IMR-90 (cell line): ENCODE measurements at regions not wholly inside any gene's neighbourhood (a gene's known extent, or its start where the extent isn't known, plus 50 kb on each side); places are given as distances from the start of the nearest gene placed in this dataset.

ENCODE experiments used
- ATAC-seq: fragments of 200-7000 bp; cut with Tn5 transposase; 2 replicates; pipeline ENCODE4 v1.9.1; 2020; ENCODE audit warnings: low read depth, mild to moderate bottlenecking, moderate library complexity
- BruUV-seq: library from RNA; stranded (reverse); fragments of 400-500 nt; replicated peaks from 2 replicates; lab custom pipeline; 2021; lab: Mats Ljungman, UMichigan
- CTCF ChIA-PET: fragments of 300-600 bp; formaldehyde crosslinking; extraction: SDS; loops from one replicate; lab custom pipeline; 2021; ENCODE audit warnings: antibody characterized with exemption; lab: Yijun Ruan, JAX
- POLR2A ChIA-PET: fragments of 300-600 bp; sonication (Branson Sonifier 250); formaldehyde crosslinking; loops from one replicate; lab custom pipeline; 2022; ENCODE audit warnings: antibody characterized with exemption; ENCODE audit not compliant: unreplicated experiment; lab: Charles Lee
- DNase-seq: peaks from one replicate; pipeline ENCODE4 v3.0.0; 2013
- H2AFZ ChIP-seq: replicated peaks from 2 replicates; pipeline ENCODE3; 2013; ENCODE audit warnings: low read length, mild to moderate bottlenecking; ENCODE audit not compliant: poor library complexity
- H2AK5ac ChIP-seq: 2 replicates; pipeline ENCODE4 v1.6.1; 2013; ENCODE audit warnings: low read depth, low read length, inconsistent platforms
- H2AK9ac ChIP-seq: replicated peaks from 2 replicates; pipeline ENCODE3; 2013; ENCODE audit warnings: mild to moderate bottlenecking, low read depth, low read length, moderate library complexity; ENCODE audit not compliant: poor library complexity
- H2BK120ac ChIP-seq: 2 replicates; pipeline ENCODE4 v1.6.1; 2013; ENCODE audit warnings: low read depth, low read length, inconsistent platforms
- H2BK15ac ChIP-seq: 3 replicates; pipeline ENCODE4 v1.6.1; 2013; ENCODE audit warnings: low read depth, low read length, inconsistent platforms
- H2BK20ac ChIP-seq: 2 replicates; pipeline ENCODE4 v1.6.1; 2013; ENCODE audit warnings: low read depth, mild to moderate bottlenecking, inconsistent platforms, low read length, moderate library complexity
- H2BK5ac ChIP-seq: 2 replicates; pipeline ENCODE4 v1.6.1; 2013; ENCODE audit warnings: mild to moderate bottlenecking, low read depth, low read length, inconsistent platforms; ENCODE audit not compliant: poor library complexity, severe bottlenecking
- H3K14ac ChIP-seq: replicated peaks from 2 replicates; pipeline ENCODE4 v1.6.1; 2013; ENCODE audit warnings: low read depth, low read length, inconsistent platforms
- H3K18ac ChIP-seq: 2 replicates; pipeline ENCODE4 v1.6.1; 2013; ENCODE audit warnings: low read depth, low read length, control low read depth
- H3K23ac ChIP-seq: 2 replicates; pipeline ENCODE4 v1.6.1; 2013; ENCODE audit warnings: low read depth, low read length, inconsistent platforms
- H3K27ac ChIP-seq: 2 replicates; pipeline ENCODE4 v1.5.1; 2013; ENCODE audit warnings: mild to moderate bottlenecking, control low read depth, low read length; ENCODE audit not compliant: insufficient read depth
- H3K27me3 ChIP-seq: 2 replicates; pipeline ENCODE4 v1.6.1; 2013; ENCODE audit warnings: low read length; ENCODE audit not compliant: control insufficient read depth, insufficient read depth
- H3K36me3 ChIP-seq: 2 replicates; pipeline ENCODE4 v1.6.1; 2013; ENCODE audit warnings: low read length, mixed read lengths; ENCODE audit not compliant: control insufficient read depth, insufficient read depth
- H3K4ac ChIP-seq: 2 replicates; pipeline ENCODE4 v1.6.1; 2013; ENCODE audit warnings: low read depth, low read length, inconsistent platforms
- H3K4me1 ChIP-seq: 2 replicates; pipeline ENCODE4 v1.6.1; 2013; ENCODE audit warnings: low read length, mixed read lengths; ENCODE audit not compliant: control insufficient read depth, insufficient read depth
- H3K4me2 ChIP-seq: 2 replicates; pipeline ENCODE4 v1.6.1; 2013; ENCODE audit warnings: low read depth, mild to moderate bottlenecking, control low read depth, low read length, moderate library complexity
- H3K4me3 ChIP-seq: 2 replicates; pipeline ENCODE4 v1.5.1; 2013; ENCODE audit warnings: low read depth, mild to moderate bottlenecking, control low read depth, low read length, moderate library complexity; ENCODE audit not compliant: insufficient read depth
- H3K56ac ChIP-seq: 2 replicates; pipeline ENCODE4 v1.6.1; 2013; ENCODE audit warnings: low read length, inconsistent platforms; ENCODE audit not compliant: insufficient read depth; ENCODE audit errors: extremely low read depth
- H3K79me1 ChIP-seq, 2 experiments: 2 replicates each; pipeline ENCODE4 v1.6.1; 2013; ENCODE audit warnings: low read length in 2 of 2, inconsistent platforms in 1 of 2, low read depth in 1 of 2
- H3K9ac ChIP-seq: 2 replicates; pipeline ENCODE4 v1.6.1; 2013; ENCODE audit warnings: low read depth, low read length, control low read depth
- H3K9me1 ChIP-seq: 2 replicates; pipeline ENCODE4 v1.6.1; 2013; ENCODE audit warnings: low read length, inconsistent platforms; ENCODE audit not compliant: insufficient read depth
- H3K9me3 ChIP-seq: 2 replicates; pipeline ENCODE4 v1.6.1; 2013; ENCODE audit warnings: low read length; ENCODE audit not compliant: control insufficient read depth, insufficient read depth
- H4K20me1 ChIP-seq: 2 replicates; pipeline ENCODE4 v1.6.1; 2013; ENCODE audit warnings: low read length, inconsistent platforms; ENCODE audit not compliant: insufficient read depth
- H4K5ac ChIP-seq: 2 replicates; pipeline ENCODE4 v1.6.1; 2013; ENCODE audit warnings: mild to moderate bottlenecking, low read depth, low read length, control low read depth
- H4K8ac ChIP-seq, 2 experiments: 2 replicates each; pipeline ENCODE4 v1.6.1; 2013; ENCODE audit warnings: low read depth in 2 of 2, low read length in 2 of 2, control low read depth in 1 of 2, inconsistent platforms in 1 of 2
- H4K91ac ChIP-seq: 2 replicates; pipeline ENCODE4 v1.6.1; 2013; ENCODE audit warnings: low read depth, low read length, inconsistent platforms; ENCODE audit not compliant: insufficient read depth
- CHD1 ChIP-seq: IDR thresholded peaks from 2 replicates; pipeline ENCODE4 v1.6.1; 2012; ENCODE audit warnings: low read depth, low read length, improper control_type of control experiment
- CTCF ChIP-seq: conservative IDR thresholded peaks from 2 replicates; pipeline ENCODE4 v1.5.1; 2012; ENCODE audit warnings: mild to moderate bottlenecking, low read depth, low read length, improper control_type of control experiment
- ELK1 ChIP-seq: fragments of 150-350 bp; IDR thresholded peaks from 2 replicates; pipeline ENCODE4 v1.6.1; 2016; ENCODE audit warnings: low read depth, mild to moderate bottlenecking, low read length, moderate library complexity, borderline replicate concordance
- MXI1 ChIP-seq: IDR thresholded peaks from 2 replicates; pipeline ENCODE4 v1.6.1; 2012; ENCODE audit warnings: low read depth, mild to moderate bottlenecking, low read length, moderate library complexity, borderline replicate concordance
- NFE2L2 ChIP-seq: fragments of 150-350 bp; IDR thresholded peaks from 2 replicates; pipeline ENCODE4 v1.6.1; 2016; ENCODE audit warnings: low read depth, mild to moderate bottlenecking, low read length
- RAD21 ChIP-seq: IDR thresholded peaks from 2 replicates; pipeline ENCODE4 v1.6.1; 2012; ENCODE audit warnings: low read length, improper control_type of control experiment
- RCOR1 ChIP-seq: IDR thresholded peaks from 2 replicates; pipeline ENCODE4 v1.6.1; 2012; ENCODE audit warnings: mild to moderate bottlenecking, low read length, improper control_type of control experiment; ENCODE audit not compliant: insufficient replicate concordance
- RFX5 ChIP-seq: IDR thresholded peaks from 2 replicates; pipeline ENCODE4 v1.8.0; 2012; ENCODE audit warnings: low read depth, mild to moderate bottlenecking, low read length, moderate library complexity
- USF2 ChIP-seq: fragments of 150-350 bp; IDR thresholded peaks from 2 replicates; pipeline ENCODE4 v1.6.1; 2017; ENCODE audit warnings: mild to moderate bottlenecking, antibody characterized with exemption, low read length, low read depth
- WGBS, 2 experiments: methylation state at CpG; one replicate each; pipeline versions ENCODE4 v1.1.5 to v1.1.7; 2013; ENCODE audit warnings: missing lambda C conversion rate in 2 of 2; ENCODE audit not compliant: insufficient read length in 1 of 2; ENCODE audit errors: extremely low coverage in 2 of 2; 5-methylcytosine and 5-hydroxymethylcytosine counted together
- dilution Hi-C: fragments of 300-500 bp; cut with HindIII; formaldehyde crosslinking; loops from one replicate; pipeline ENCODE4 v1.14.3; 2018; ENCODE audit warnings: low sequenced_read_pairs; ENCODE audit not compliant: unreplicated experiment
- in situ Hi-C: fragments of 300-500 bp; cut with MboI; formaldehyde crosslinking; loops from 3 replicates; pipeline ENCODE4 v1.14.3; 2019; ENCODE audit warnings: low sequenced_read_pairs, inconsistent platforms, mixed read lengths
- intact Hi-C: fragments of 100-400 bp; cut with micrococcal nuclease; formaldehyde crosslinking; loops from 2 replicates; pipeline ENCODE4 v1.10.0; 2022

GRCh38 chr2:235264512-235264911 is 229.3 kb upstream of the AGAP1 start:
- POLR2A ChIA-PET, result no interaction called here
- H3K23ac ChIP-seq, result 0 out of 2 replicates have a peak overlapping the region, but pooled peaks have one; percentile 70
- no peak overlapping the region for H3K56ac ChIP-seq
- no peak overlapping the region for H2BK5ac ChIP-seq
- peaks cover 27% of the 10 kb centered on the region for H3K4me1 ChIP-seq
- CTCF ChIA-PET, result no interaction called here
- peak overlapping the region; percentile 89 for H2BK20ac ChIP-seq
- peak overlapping the region; percentile 88 for H2AK5ac ChIP-seq
- H2AK9ac ChIP-seq, result peak overlapping the region; percentile 0
- BruUV-seq, result no TSS peak
- peak overlapping the region; percentile 98 for H2BK120ac ChIP-seq
- DNase-seq, result no peak
- H3K4me2 ChIP-seq, result no peak overlapping the region
- ATAC-seq, result no peak
- no peak for TF ChIP-seq CTCF
- TF ChIP-seq RAD21, result no peak
- TF ChIP-seq CHD1, result no peak
- TF ChIP-seq ELK1, result no peak
- TF ChIP-seq RFX5, result no peak
- no peak for TF ChIP-seq USF2
- TF ChIP-seq RCOR1, result no peak
- no peak for TF ChIP-seq NFE2L2
- TF ChIP-seq MXI1, result no peak
- peaks cover 20% of the 10 kb centered on the region for H3K9me1 ChIP-seq
- 0 out of 2 replicates have a peak overlapping the region, but pooled peaks have one; percentile 93 for H3K4ac ChIP-seq
- H4K20me1 ChIP-seq, result no peaks in the 10 kb centered on the region
- no peaks in the 10 kb centered on the region for H3K27me3 ChIP-seq
- dilution Hi-C loops (no loop called here), intact Hi-C loops (loop anchor here (5.0 to 10.0 kb wide), 3 partner anchors 127 to 480 kb away; no protein-coding TSS in a partner anchor), in situ Hi-C loops (no loop called here)
- 0 out of 2 replicates have a peak overlapping the region, but pooled peaks have one; percentile 82 for H3K18ac ChIP-seq
- no peaks in the 10 kb centered on the region for H3K79me1 ChIP-seq
- H2AFZ ChIP-seq, result no peak overlapping the region
- peak overlapping the region; percentile 79; the same call in 2 of the 3 replicates for H2BK15ac ChIP-seq
- no peak overlapping the region for H3K4me3 ChIP-seq
- no peaks in the 10 kb centered on the region for H3K9me3 ChIP-seq
- H3K27ac ChIP-seq, result no peak overlapping the region
- WGBS, 2 experiments, result 85% methylated on average over 5 of the region's 8 CpGs; no CpG with 5 or more reads in 1 of the 2 experiments
- H3K9ac ChIP-seq, result no peak overlapping the region
- H4K8ac ChIP-seq, result peak overlapping the region; percentile 70 to 95; a peak in 3 of 4 replicates
- H3K14ac ChIP-seq, result peak overlapping the region; percentile 41; the same call in 1 of the 2 replicates
- peak overlapping the region; percentile 81; the same call in 1 of the 2 replicates for H4K5ac ChIP-seq
- no peaks in the 10 kb centered on the region for H3K36me3 ChIP-seq
- peak overlapping the region; percentile 82 for H4K91ac ChIP-seq
